Right lobe of liver (tissue), 6 donors: ENCODE measurements at regions not wholly inside any gene's neighbourhood (a gene's known extent, or its start where the extent isn't known, plus 50 kb on each side); places are given as distances from the start of the nearest gene placed in this dataset.

ENCODE experiments used
- ATAC-seq, 4 donors: fragments of 200-7000 bp; cut with Tn5 transposase; one replicate each; pipeline ENCODE4 v1.9.1; 2020; ENCODE audit warnings: mild to moderate bottlenecking in 4 of 4, moderate library complexity in 4 of 4
- DNase-seq, 3 donors: peaks; one replicate each; pipeline ENCODE4 v3.0.0-alpha.2; 2020
- H3K27ac ChIP-seq, 3 donors: fragments of 200-600 bp; one replicate each; pipeline ENCODE4 v1.8.0; 2022
- H3K27me3 ChIP-seq, 2 donors: fragments of 200-600 bp; one replicate each; pipeline ENCODE4 v1.8.0; 2022
- H3K36me3 ChIP-seq, 4 donors: fragments of 200-600 bp; sonication (generic) in 1 of 4; one replicate each; pipeline versions ENCODE4 v1.5.1 to v1.8.0; 2017 to 2022; ENCODE audit warnings: control low read depth in 1 of 4
- H3K4me1 ChIP-seq, 4 donors: fragments of 200-600 bp; sonication (generic) in 1 of 4; one replicate each; pipeline versions ENCODE4 v1.5.1 to v1.8.0; 2017 to 2022; ENCODE audit warnings: control low read depth in 1 of 4
- H3K4me3 ChIP-seq, 3 donors: fragments of 200-600 bp; one replicate each; pipeline ENCODE4 v1.8.0; 2022
- H3K9me3 ChIP-seq, 4 donors: fragments of 200-600 bp; sonication (generic) in 1 of 4; one replicate each; pipeline versions ENCODE4 v1.5.1 to v1.8.0; 2017 to 2022; ENCODE audit warnings: control low read depth in 1 of 4
- CTCF ChIP-seq, 4 donors: fragments of 200-600 bp in 3 of 4; fragments of 450-650 bp in 1 of 4; IDR thresholded peaks; one replicate each; pipeline versions ENCODE4 v1.5.1 to v1.8.0; 2016 to 2022; ENCODE audit warnings: antibody characterized with exemption in 4 of 4, mild to moderate bottlenecking in 2 of 4
- POLR2A ChIP-seq: fragments of 450-650 bp; IDR thresholded peaks from one replicate; pipeline ENCODE4 v1.6.1; 2017; ENCODE audit warnings: antibody characterized with exemption, mild to moderate bottlenecking
- WGBS: methylation state at CpG from one replicate; pipeline ENCODE4 v1.1.6; 2018; ENCODE audit warnings: low coverage, low lambda C conversion rate; ENCODE audit not compliant: insufficient coverage; ENCODE audit errors: missing lambda C conversion rate; 5-methylcytosine and 5-hydroxymethylcytosine counted together
- intact Hi-C, 2 donors: fragments of 100-400 bp; cut with DNase I; formaldehyde crosslinking; loops; one replicate each; pipeline versions ENCODE4 v1.11.2 to v1.14.1; 2022
- donor health status: DM: no; HTN: yes; CAD: no.
- donor health status: DM: no; HTN: no; CAD: no.
- donor health status: DM: no; HTN: no; CAD: no.
- donor health status: DM: no; HTN: yes; CAD: no.
- donor health status: DM: no; HTN: yes; CAD: no.

GRCh38 chr18:10234912-10235660 lies 219.3 kb upstream of the APCDD1 start:
- Histone ChIP-seq H3K4me1 (no peaks in the 10 kb centered on the region), H3K4me3 (no peak overlapping the region), H3K36me3 (no peaks in the 10 kb centered on the region), H3K9me3 (no peaks in the 10 kb centered on the region), H3K27me3 (no peaks in the 10 kb centered on the region), H3K27ac (no peak overlapping the region)
- DNase-seq (no peak), ATAC-seq (no peak)
- TF ChIP-seq POLR2A: no peak
- TF ChIP-seq CTCF (IDR thresholded peaks at IDR 0.05): no peak
- intact Hi-C loops: no loop called here
- 41% methylated on average over 6 of the region's 6 CpGs for WGBS

- Histone ChIP-seq H3K4me1 (no peaks in the 10 kb centered on the region), H3K27me3 (no peaks in the 10 kb centered on the region), H3K27ac (no peak overlapping the region), H3K36me3 (no peaks in the 10 kb centered on the region), H3K9me3 (no peaks in the 10 kb centered on the region), H3K4me3 (no peak overlapping the region)
- no peak for DNase-seq
- no peak for ATAC-seq
- WGBS: 65% methylated on average over 2 of the region's 2 CpGs
- intact Hi-C loops: no loop called here
- no peak for TF ChIP-seq CTCF (IDR thresholded peaks at IDR 0.05)
- TF ChIP-seq POLR2A: no peak
These were observed 218.8 kb upstream of the APCDD1 start for GRCh38 chr18:10235661-10235952.

GRCh38 chr18:10239103-10239502 lies 215.3 kb upstream of the APCDD1 start:
- Histone ChIP-seq H3K27ac (no peak overlapping the region), H3K4me3 (no peak overlapping the region), H3K27me3 (no peaks in the 10 kb centered on the region), H3K9me3 (no peaks in the 10 kb centered on the region), H3K36me3 (no peaks in the 10 kb centered on the region), H3K4me1 (no peaks in the 10 kb centered on the region)
- no peak for TF ChIP-seq CTCF (IDR thresholded peaks at IDR 0.05)
- intact Hi-C loops: no loop called here
- 39% methylated on average over 9 of the region's 11 CpGs for WGBS
- DNase-seq (no peak), ATAC-seq (no peak)

- 77% methylated on average over 5 of the region's 5 CpGs for WGBS
- TF ChIP-seq POLR2A (no peak), CTCF (IDR thresholded peaks at IDR 0.05) (no peak)
- DNase-seq (no peak), ATAC-seq (no peak)
- H3K9me3 ChIP-seq: no peaks in the 10 kb centered on the region
- no peaks in the 10 kb centered on the region for H3K27me3 ChIP-seq
- H3K4me3 ChIP-seq: no peak overlapping the region
- no peaks in the 10 kb centered on the region for H3K36me3 ChIP-seq
- H3K27ac ChIP-seq: no peak overlapping the region
- intact Hi-C loops: no loop called here
- no peaks in the 10 kb centered on the region for H3K4me1 ChIP-seq
These were observed 214.3 kb upstream of the APCDD1 start for GRCh38 chr18:10239991-10240634.
